ENCODE measurements at regions not wholly inside any gene's neighbourhood (a gene's known extent, or its start where the extent isn't known, plus 50 kb on each side); places are given as distances from the start of the nearest gene placed in this dataset.
A peak's percentile ranks its signal among the peaks of the same experiment; 100 is the strongest.

DNA sequence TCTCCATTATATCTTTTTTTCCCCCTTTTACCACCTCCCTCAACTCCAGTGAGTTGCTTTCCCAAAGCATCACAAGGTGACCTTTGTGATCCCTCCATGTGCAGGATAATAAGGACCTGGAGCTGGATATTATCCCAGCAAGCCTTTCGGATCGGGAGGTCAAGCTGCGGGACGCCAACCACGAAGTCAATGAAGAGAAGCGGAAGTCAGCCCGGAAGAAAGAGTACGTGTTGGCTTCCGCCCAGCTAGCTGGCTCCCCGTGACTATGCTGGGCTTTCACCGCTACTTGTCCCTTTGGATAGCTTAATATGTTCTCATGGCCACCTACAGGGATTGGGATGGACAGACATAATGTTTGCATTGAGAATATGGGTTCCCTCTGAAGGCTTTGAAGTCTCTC lies 273.7 kb upstream of the UMPS start:
- DNase-seq, result no peak

- DNase-seq, result no peak
These were observed 270.6 kb upstream of the UMPS start for GRCh38 chr3:124459678-124460077.

DNA sequence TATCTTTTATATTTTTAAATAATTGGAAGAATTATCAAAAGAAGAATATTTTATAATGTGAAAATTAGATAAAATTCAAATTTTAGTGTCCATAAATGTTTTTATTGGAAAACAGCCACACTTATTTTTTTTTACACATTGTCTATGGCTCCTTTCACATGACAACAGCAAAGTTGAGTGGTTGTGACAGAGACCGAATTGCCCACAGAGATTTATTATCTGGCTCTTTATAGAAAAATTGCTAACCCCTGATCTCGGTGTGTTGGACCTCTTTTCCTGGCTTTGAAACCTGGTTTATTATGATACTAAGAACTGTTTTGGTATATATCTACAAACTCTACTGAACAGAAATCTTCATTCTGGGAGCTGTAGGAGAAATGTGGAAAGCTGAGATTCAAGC lies 269.1 kb upstream of the UMPS start:
- no peak for DNase-seq

DNA sequence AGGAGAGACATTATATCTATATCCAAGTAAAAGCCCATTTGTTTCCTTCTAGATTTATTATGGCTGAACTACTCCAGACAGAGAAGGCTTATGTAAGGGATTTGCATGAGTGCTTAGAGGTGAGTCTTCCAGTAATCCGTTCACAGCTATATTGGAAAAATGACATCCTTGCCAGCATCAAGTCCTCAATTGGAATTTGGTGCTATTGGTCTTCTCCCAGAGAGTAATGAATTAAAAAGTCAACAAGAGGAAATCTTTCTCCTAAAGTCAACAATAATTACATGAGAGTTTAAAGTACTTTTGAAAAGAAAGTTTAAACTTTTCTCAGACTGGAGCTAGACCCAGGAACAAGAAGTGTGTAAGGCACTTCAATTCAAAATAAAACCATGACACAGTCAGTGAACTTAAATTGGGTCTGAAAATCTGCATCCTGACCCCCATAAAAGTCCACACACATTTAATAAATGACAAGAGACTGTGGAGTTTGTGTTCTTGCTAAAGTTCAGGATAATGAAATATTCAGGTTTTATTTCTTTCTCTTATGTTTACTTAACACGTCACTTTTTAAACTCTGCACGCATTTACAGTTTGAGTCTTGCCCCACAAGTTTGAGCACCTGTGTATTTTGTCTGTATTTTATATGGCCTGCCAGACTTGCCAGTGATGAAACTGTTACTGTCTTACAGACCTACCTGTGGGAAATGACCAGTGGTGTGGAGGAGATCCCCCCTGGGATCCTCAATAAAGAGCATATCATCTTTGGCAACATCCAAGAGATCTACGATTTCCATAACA lies 268.2 kb upstream of the UMPS start:
- no peak for DNase-seq

DNA sequence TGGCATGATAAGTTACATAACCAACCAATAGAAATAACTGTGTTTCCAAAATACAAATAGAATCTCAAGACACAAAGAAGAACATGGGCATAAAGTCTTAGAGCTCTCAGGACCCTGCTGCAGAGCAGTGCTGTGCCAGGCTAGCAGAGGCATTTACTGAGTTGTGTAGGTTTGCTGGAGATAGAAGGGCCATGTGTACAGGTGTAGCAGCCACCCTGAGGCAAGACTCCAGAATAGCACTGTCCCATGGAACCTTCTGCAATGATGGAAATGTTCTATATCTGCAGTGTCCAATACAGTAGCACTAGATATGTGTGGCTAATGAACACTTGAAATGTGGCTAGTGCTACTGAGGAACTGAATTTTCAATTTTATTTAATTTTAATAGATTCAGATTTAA lies 267.0 kb upstream of the UMPS start:
- DNase-seq, result no peak

DNA sequence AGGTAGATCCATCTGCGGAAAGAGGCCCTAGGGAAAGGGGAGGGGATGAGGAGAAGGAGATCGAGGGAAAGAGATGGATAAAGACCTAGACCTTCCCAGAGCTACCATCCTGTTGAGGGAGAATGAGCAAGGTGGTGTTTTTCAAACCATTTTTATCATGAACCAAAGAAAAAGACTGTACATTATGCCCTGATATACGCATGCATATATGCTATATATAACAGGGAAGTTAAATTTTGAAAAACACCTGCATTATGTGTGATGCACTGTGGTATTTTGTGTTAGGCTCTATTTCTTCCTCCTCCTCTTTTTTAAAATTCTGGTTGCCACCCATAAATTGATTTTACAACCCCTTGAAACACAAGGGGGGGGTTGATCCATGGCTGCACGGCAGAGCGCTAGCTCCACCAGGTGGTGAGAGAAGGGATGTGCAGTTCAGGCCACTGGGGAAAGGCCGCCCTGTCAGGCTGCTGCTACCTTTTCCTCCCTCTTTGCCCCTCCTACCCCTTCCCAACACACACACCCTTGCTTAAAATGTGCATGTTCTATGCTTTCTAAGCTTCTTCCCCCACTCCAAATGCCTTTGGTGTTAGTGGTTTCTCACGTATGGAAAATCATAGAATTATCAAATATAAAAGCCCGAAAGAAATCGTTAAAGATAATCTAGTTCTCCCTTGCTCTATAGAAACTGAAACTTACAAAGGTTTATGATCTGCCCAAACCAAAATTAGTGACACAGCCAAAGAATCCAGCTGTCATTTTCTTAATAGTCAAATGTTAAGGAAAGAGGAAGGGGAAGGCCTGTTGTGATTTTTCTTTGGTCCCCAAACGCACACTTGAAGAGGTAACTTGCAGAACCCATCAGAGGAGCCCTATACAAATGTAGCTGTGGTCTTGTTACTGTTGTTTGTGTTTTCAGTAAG lies 262.0 kb upstream of the UMPS start:
- DNase-seq, result peak; percentile 22 to 35

- DNase-seq, result no peak
These were observed 260.7 kb upstream of the UMPS start for GRCh38 chr3:124469555-124469954.

GRCh38 chr3:124478830-124479229 lies 251.4 kb upstream of the UMPS start:
- no peak for DNase-seq

DNA sequence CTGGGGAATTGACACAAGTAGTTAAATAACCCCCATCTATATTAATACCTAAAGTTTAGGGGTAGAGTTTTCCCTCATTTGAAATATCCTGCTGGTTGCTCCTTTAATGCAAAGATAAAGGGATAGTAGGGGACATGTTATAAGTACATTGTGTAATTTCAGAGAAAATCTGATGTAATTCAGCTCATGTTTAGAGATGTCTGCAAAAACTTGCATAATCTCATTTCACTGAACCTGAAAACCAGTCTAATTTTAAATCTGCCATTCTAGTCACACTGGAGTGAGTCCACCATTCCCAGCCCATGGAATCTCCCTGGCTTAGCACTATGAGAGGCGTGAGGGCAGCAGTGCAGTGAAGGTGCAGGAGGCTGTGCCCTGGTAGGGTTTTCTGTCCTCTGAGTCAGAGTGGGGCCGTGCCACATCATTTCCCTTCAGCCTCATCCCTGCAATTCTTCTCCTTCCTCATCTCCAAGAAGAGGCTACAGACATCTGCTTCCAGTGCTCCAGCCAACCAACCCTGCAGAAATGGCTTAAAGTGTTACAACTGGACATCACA lies 246.3 kb upstream of the UMPS start:
- no peak for DNase-seq

- peak in 1 of 2 donors; percentile 48 for DNase-seq
These were observed 243.9 kb upstream of the UMPS start for GRCh38 chr3:124486324-124486723.

- DNase-seq, result no peak
These were observed 240.7 kb upstream of the UMPS start for GRCh38 chr3:124489506-124489905.

- DNase-seq, result no peak
These were observed 239.2 kb upstream of the UMPS start for GRCh38 chr3:124491098-124491497.

DNA sequence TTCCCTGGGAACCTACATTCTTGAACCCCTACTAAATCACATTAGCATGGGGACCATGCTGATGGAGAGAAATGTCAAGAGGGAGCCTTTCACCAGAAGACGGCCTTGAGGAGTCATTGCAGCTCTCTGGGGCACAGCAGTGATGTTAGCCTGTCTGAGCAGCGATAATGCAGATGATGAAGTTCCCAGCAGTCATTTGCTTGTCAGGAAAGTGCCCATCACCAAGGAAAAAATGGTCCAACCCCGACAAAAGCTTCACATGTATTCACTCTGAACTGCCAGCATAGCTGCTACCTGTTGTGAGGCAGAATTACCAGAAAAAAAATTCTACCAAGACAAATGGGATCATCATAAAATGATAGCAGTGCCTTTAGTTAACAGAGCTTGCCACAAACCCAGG lies 238.4 kb upstream of the UMPS start:
- no peak for DNase-seq

GRCh38 chr3:124492824-124493223 lies 237.4 kb upstream of the UMPS start:
- peak in 1 of 2 donors; percentile 17 for DNase-seq

DNA sequence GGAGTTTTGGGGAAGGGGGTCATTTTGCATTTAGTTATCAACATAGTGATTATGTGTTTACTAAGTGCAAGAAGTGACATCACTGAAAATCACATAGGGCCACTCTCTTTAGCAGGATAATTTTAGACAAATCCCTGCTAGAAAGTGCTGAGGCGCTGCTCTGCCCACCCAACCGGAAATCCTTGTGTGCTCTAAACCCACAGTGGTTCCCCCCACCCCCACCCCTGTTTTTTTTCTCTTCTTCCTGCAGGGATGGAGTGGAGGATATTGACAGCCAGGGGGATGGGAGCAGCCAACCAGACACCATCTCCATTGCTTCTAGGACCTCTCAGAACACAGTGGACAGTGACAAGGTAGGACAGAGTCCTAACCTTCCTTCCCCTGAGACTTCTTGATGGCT lies 234.2 kb upstream of the UMPS start:
- no peak for DNase-seq

GRCh38 chr3:124497487-124497886 lies 232.8 kb upstream of the UMPS start:
- no peak for DNase-seq

GRCh38 chr3:124498891-124499290 lies 231.4 kb upstream of the UMPS start:
- DNase-seq, result no peak

DNA sequence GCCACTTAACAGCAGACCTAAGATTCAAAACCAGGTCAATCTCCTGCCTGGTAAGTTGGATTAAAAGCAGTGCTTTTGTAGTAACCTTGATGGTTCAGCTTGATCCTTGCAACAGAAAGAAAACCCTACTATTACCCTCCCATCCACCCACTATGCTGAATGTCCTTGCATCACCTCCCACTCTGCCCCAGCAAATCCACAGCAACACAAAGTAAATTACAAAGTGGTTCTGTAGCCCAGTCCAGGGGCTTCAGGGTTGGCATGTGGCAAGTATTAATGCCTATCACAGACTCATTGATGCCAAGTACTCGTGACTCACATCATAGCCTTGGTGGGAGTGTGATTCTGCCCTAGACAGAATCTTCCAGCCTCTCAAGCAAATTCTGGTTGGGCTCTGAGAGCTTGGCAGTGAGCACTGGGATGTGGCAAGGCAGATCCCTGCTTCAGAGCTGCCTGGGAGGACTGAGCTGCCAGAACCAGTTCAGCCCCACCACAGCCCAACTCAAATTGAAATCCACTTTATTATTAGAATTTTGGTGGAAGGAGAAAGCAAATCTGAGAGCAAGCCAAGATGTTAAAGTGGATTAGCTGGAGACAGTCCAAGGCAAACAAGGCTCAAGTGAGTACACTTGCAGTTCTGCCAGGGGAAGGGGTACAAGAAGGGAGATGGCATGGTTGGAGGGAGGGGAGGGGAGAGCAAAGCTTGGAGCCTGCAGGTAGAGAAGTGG lies 225.8 kb upstream of the UMPS start:
- DNase-seq, result no peak

DNA sequence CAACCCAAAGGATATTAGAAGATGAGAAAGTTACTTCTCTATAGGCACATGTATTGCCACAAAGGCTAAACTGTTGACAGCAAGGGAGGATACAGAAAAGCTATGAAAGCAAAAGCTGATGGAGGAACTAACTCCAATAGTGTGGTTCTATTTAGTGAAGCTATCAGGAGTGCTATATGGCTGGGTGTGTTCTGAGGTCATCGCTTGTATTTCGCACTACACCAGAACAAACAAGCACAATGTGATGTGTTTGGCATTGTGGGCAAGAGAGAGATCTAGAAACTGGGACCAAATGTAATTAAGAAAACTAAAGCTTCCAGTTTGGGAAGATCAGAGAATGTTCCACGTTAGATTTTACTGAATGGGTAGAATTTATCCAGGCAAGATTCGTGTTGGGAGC lies 220.4 kb upstream of the UMPS start:
- DNase-seq, result no peak

GRCh38 chr3:124510290-124510689 lies 220.0 kb upstream of the UMPS start:
- DNase-seq, result no peak

DNA sequence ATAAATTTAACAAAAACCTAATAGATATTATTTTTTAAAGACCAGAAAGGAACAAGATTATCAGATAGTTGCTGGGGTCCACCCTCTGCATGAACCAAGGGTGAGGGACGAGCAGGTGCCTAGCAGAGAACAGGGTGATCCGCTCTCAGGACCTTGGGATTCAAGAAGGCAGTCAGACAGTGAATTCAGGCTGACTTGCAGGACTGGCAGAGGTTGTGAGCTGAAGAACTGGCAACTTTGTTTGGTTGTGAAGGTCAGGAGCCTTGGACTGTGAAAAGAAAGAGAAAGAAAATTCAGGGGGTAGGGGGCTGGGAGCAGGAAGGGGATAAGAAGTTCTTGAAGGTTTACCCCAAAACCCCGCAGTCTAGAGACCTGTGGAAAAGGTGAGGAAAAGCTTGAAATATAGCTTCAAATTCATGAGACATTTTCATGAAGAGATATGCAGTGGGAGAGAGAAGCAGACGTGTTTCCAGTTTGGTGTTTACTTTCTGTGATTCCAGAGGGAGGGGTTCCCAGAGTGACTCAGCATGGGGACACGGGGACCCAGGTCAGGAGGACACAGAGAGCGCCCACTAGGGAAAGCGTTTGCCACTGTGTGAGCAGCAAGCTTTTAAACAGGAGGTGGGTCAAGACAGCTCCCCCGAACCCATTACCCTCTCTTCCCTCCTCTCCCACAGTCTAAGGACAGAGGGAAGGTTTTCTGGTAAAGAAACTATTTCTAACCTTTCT lies 217.2 kb upstream of the UMPS start:
- DNase-seq, result no peak

GRCh38 chr3:124513610-124513997 lies 216.6 kb upstream of the UMPS start:
- DNase-seq, result no peak
